Keratinocyte (primary cell): ENCODE measurements at regions not wholly inside any gene's neighbourhood (a gene's known extent, or its start where the extent isn't known, plus 50 kb on each side); places are given as distances from the start of the nearest gene placed in this dataset.
"Not testable (repeated sequence)": the region's sequence is repeated elsewhere in the genome, so short reads cannot be mapped to it uniquely, and the experiment has no call there.

Experiments used
- DNase-seq: peaks from one replicate; pipeline ENCODE4 v3.0.0-alpha.2; 2011; ENCODE audit warnings: low read depth, missing footprints, low spot score
- FAIRE-seq: peaks from 2 replicates; lab custom pipeline; 2011; peaks lifted over from hg19 to GRCh38; lab: Jason Lieb, UNC
- H2AFZ ChIP-seq: 2 replicates; pipeline ENCODE4 v1.6.0; 2012; ENCODE audit warnings: low read length, control low read depth, inconsistent platforms; ENCODE audit not compliant: control insufficient read depth
- H3K27ac ChIP-seq: 2 replicates; pipeline ENCODE4 v1.5.1; 2011; ENCODE audit warnings: low read length; ENCODE audit not compliant: control insufficient read depth, insufficient read depth
- H3K27me3 ChIP-seq: 3 replicates; pipeline ENCODE4 v1.6.0; 2011; ENCODE audit warnings: low read length; ENCODE audit not compliant: control insufficient read depth, insufficient read depth; ENCODE audit errors: extremely low read depth
- H3K36me3 ChIP-seq, 2 experiments: 2 replicates in 1 of 2; 3 replicates in 1 of 2; pipeline ENCODE4 v1.5.1; 2011; ENCODE audit warnings: low read length in 2 of 2, mild to moderate bottlenecking in 1 of 2; ENCODE audit not compliant: control insufficient read depth in 2 of 2, insufficient read depth in 2 of 2; ENCODE audit errors: extremely low read depth in 1 of 2
- H3K4me1 ChIP-seq: 3 replicates; pipeline ENCODE4 v1.5.1; 2011; ENCODE audit warnings: low read length; ENCODE audit not compliant: control insufficient read depth, insufficient read depth; ENCODE audit errors: extremely low read depth
- H3K4me2 ChIP-seq: 3 replicates; pipeline ENCODE4 v1.6.0; 2011; ENCODE audit warnings: low read depth, low read length; ENCODE audit not compliant: control insufficient read depth, insufficient read depth; ENCODE audit errors: extremely low read depth
- H3K4me3 ChIP-seq, 3 experiments: fragments of 200-600 bp in 1 of 3; sonication (generic) in 1 of 3; 2 replicates in 2 of 3; 3 replicates in 1 of 3; pipeline ENCODE4 v1.5.1; 2011 to 2016; ENCODE audit warnings: low read length in 3 of 3, mild to moderate bottlenecking in 3 of 3, control low read depth in 2 of 3, inconsistent platforms in 1 of 3, low read depth in 1 of 3, mixed read lengths in 1 of 3, mixed run types in 1 of 3, moderate library complexity in 1 of 3; ENCODE audit not compliant: control insufficient read depth in 2 of 3, insufficient read depth in 2 of 3; ENCODE audit errors: extremely low read depth in 1 of 3
- H3K79me2 ChIP-seq: 2 replicates; pipeline ENCODE4 v1.6.0; 2012; ENCODE audit warnings: low read length; ENCODE audit not compliant: control insufficient read depth, insufficient read depth
- H3K9ac ChIP-seq: 3 replicates; pipeline ENCODE4 v1.6.0; 2011; ENCODE audit warnings: low read length; ENCODE audit not compliant: control insufficient read depth, insufficient read depth; ENCODE audit errors: extremely low read depth
- H3K9me1 ChIP-seq: 3 replicates; pipeline ENCODE4 v1.6.0; 2011; ENCODE audit warnings: low read length; ENCODE audit not compliant: control insufficient read depth, insufficient read depth; ENCODE audit errors: extremely low read depth
- H3K9me3 ChIP-seq: 2 replicates; pipeline ENCODE4 v1.5.1; 2012; ENCODE audit warnings: low read depth, low read length; ENCODE audit not compliant: control insufficient read depth
- H4K20me1 ChIP-seq: 3 replicates; pipeline ENCODE4 v1.6.0; 2011; ENCODE audit warnings: low read length; ENCODE audit not compliant: control insufficient read depth, insufficient read depth; ENCODE audit errors: extremely low read depth
- CTCF ChIP-seq, 3 experiments: IDR thresholded peaks in 1 of 3; conservative IDR thresholded peaks in 1 of 3; optimal IDR thresholded peaks in 1 of 3; 2 replicates in 2 of 3; 3 replicates in 1 of 3; pipeline versions ENCODE3 to v1.5.1; 2011; ENCODE audit warnings: low read length in 3 of 3, mild to moderate bottlenecking in 3 of 3, moderate library complexity in 2 of 3, control low read depth in 1 of 3, inconsistent platforms in 1 of 3; ENCODE audit not compliant: insufficient read depth in 2 of 3; ENCODE audit errors: extremely low read depth in 1 of 3
- EZH2 ChIP-seq: IDR thresholded peaks from one replicate; pipeline ENCODE4 v1.6.1; 2012; ENCODE audit warnings: inconsistent platforms, mild to moderate bottlenecking, low read length, moderate library complexity
- dilution Hi-C: fragments of 300-500 bp; cut with MboI; formaldehyde crosslinking; loops from one replicate; pipeline ENCODE4 v1.7.0; 2020; ENCODE audit warnings: low sequenced_read_pairs; ENCODE audit not compliant: extremely low pct_ligation_motif_present

GRCh38 chr22:16702318-16702870, 109.8 kb upstream of the CCT8L2 start:
- not testable (repeated sequence) for H3K36me3 ChIP-seq

GRCh38 chr22:16700390-16700789, 107.8 kb upstream of the CCT8L2 start:
- H3K9me1 ChIP-seq, H3K27me3 ChIP-seq, H3K9ac ChIP-seq, H3K36me3 ChIP-seq, H3K4me3 ChIP-seq, H3K27ac ChIP-seq, H2AFZ ChIP-seq, H3K9me3 ChIP-seq, H3K4me2 ChIP-seq, dilution Hi-C loops, H4K20me1 ChIP-seq, H3K79me2 ChIP-seq, H3K4me1 ChIP-seq, FAIRE-seq, DNase-seq: not testable (repeated sequence)

More at GRCh38 chr22:16702318-16702870, 109.8 kb upstream of the CCT8L2 start:
- H3K27ac ChIP-seq, H2AFZ ChIP-seq, H3K4me2 ChIP-seq, H3K9me3 ChIP-seq, H3K27me3 ChIP-seq, H3K4me1 ChIP-seq, FAIRE-seq, H3K9me1 ChIP-seq, dilution Hi-C loops, H4K20me1 ChIP-seq, H3K9ac ChIP-seq, DNase-seq, H3K4me3 ChIP-seq, H3K79me2 ChIP-seq: not testable (repeated sequence)

GRCh38 chr22:16699326-16699725, 106.7 kb upstream of the CCT8L2 start:
- no peak overlapping the region for H3K27ac ChIP-seq
- H3K9me1 ChIP-seq: no peaks in the 10 kb centered on the region
- dilution Hi-C loops: no loop called here
- H3K27me3 ChIP-seq: no peaks in the 10 kb centered on the region
- FAIRE-seq: no peak
- no peak overlapping the region for H3K9ac ChIP-seq
- DNase-seq: no peak
- peaks cover 3% of the 10 kb centered on the region for H3K9me3 ChIP-seq
- no peaks in the 10 kb centered on the region for H3K4me1 ChIP-seq
- no peak overlapping the region for H3K4me2 ChIP-seq
- no peaks in the 10 kb centered on the region for H3K79me2 ChIP-seq
- no peak overlapping the region for H2AFZ ChIP-seq
- no peak overlapping the region for H3K4me3 ChIP-seq
- H4K20me1 ChIP-seq: no peaks in the 10 kb centered on the region
- H3K36me3 ChIP-seq: no peaks in the 10 kb centered on the region
- TF ChIP-seq EZH2 (no peak), CTCF (optimal IDR thresholded peaks at IDR 0.05 in 1 of 3, IDR thresholded peaks at IDR 0.05 in 1 of 3, conservative IDR thresholded peaks at IDR 0.05 in 1 of 3; ENCODE audit: extremely low read depth in 1 of 3, insufficient read depth in 2 of 3, low read length in 3 of 3) (no peak)

GRCh38 chr22:16697492-16698044, 105.0 kb upstream of the CCT8L2 start:
- H3K4me3 ChIP-seq, H3K4me1 ChIP-seq, H2AFZ ChIP-seq, H3K79me2 ChIP-seq, H3K4me2 ChIP-seq, FAIRE-seq, H3K27me3 ChIP-seq, DNase-seq, H3K36me3 ChIP-seq, H4K20me1 ChIP-seq, H3K9me1 ChIP-seq, H3K27ac ChIP-seq, H3K9ac ChIP-seq, H3K9me3 ChIP-seq, dilution Hi-C loops: not testable (repeated sequence)
